Astrocyte (in vitro differentiated cells and primary cell): ENCODE measurements at regions not wholly inside any gene's neighbourhood (a gene's known extent, or its start where the extent isn't known, plus 50 kb on each side); places are given as distances from the start of the nearest gene placed in this dataset.

Experiments
- CTCF ChIP-seq: IDR thresholded peaks from 2 replicates; pipeline ENCODE4 v1.5.1; 2011; ENCODE audit warnings: low read depth, mild to moderate bottlenecking, inconsistent platforms, low read length, moderate library complexity; ENCODE audit not compliant: insufficient read depth
- EZH2 ChIP-seq: IDR thresholded peaks from 2 replicates; pipeline ENCODE4 v1.6.1; 2012; ENCODE audit warnings: mild to moderate bottlenecking, low read length, inconsistent platforms; ENCODE audit not compliant: insufficient read depth

GRCh38 chr14:81637639-81638038 lies 104.0 kb upstream of the SEL1L start:
- TF ChIP-seq CTCF (no peak), EZH2 (no peak)
